Smooth muscle cell (in vitro differentiated cells): ENCODE measurements at regions not wholly inside any gene's neighbourhood (a gene's known extent, or its start where the extent isn't known, plus 50 kb on each side); places are given as distances from the start of the nearest gene placed in this dataset.

Experiments
- DNase-seq: peaks from one replicate; lab custom pipeline; 2025; ENCODE audit not compliant: unreplicated experiment; lab: John Stamatoyannopoulos, UW
- H2AFZ ChIP-seq: fragments of 200-600 bp; sonication (generic); 2 replicates; pipeline ENCODE4 v1.6.0; 2016; ENCODE audit warnings: antibody characterized with exemption, low read depth, mild to moderate bottlenecking
- H3F3A ChIP-seq: fragments of 200-600 bp; sonication (generic); 2 replicates; pipeline ENCODE4 v1.6.0; 2017; ENCODE audit warnings: antibody characterized with exemption, low read depth
- H3K27ac ChIP-seq: fragments of 200-600 bp; sonication (generic); 2 replicates; pipeline ENCODE4 v1.5.1; 2016; ENCODE audit warnings: low read depth, mild to moderate bottlenecking
- H3K27me3 ChIP-seq: fragments of 200-600 bp; sonication (generic); 2 replicates; pipeline ENCODE4 v1.6.1; 2016; ENCODE audit warnings: low read depth, mild to moderate bottlenecking
- H3K36me3 ChIP-seq: fragments of 200-600 bp; sonication (generic); 2 replicates; pipeline ENCODE4 v1.5.1; 2016; ENCODE audit warnings: low read depth
- H3K4me1 ChIP-seq: fragments of 200-600 bp; sonication (generic); 2 replicates; pipeline ENCODE4 v1.5.1; 2016; ENCODE audit warnings: low read depth
- H3K4me2 ChIP-seq: fragments of 200-600 bp; sonication (generic); 2 replicates; pipeline ENCODE4 v1.6.0; 2016; ENCODE audit warnings: mild to moderate bottlenecking
- H3K4me3 ChIP-seq: fragments of 200-600 bp; sonication (generic); 2 replicates; pipeline ENCODE4 v1.5.1; 2016; ENCODE audit warnings: mild to moderate bottlenecking
- H3K79me2 ChIP-seq: fragments of 200-600 bp; sonication (generic); 2 replicates; pipeline ENCODE4 v1.6.0; 2016; ENCODE audit warnings: low read depth, mild to moderate bottlenecking
- H3K9ac ChIP-seq: fragments of 200-600 bp; sonication (generic); 2 replicates; pipeline ENCODE4 v1.6.0; 2016; ENCODE audit warnings: low read depth
- H3K9me3 ChIP-seq: fragments of 200-600 bp; sonication (generic); replicated peaks from 2 replicates; pipeline ENCODE4 v1.5.1; 2016; ENCODE audit warnings: low read depth
- H4K20me1 ChIP-seq: fragments of 200-600 bp; sonication (generic); 2 replicates; pipeline ENCODE4 v1.6.0; 2016; ENCODE audit warnings: low read depth
- WGBS: methylation state at CpG from one replicate; pipeline ENCODE4 v1.1.7; 2016; ENCODE audit warnings: low lambda C conversion rate; 5-methylcytosine and 5-hydroxymethylcytosine counted together
- TF ChIP-seq, protein P1 (sequence below): fragments of 200-600 bp; sonication (generic); IDR thresholded peaks from 2 replicates; pipeline ENCODE4 v1.5.1; 2017; ENCODE audit warnings: borderline replicate concordance, mild to moderate bottlenecking, antibody characterized with exemption; ENCODE audit not compliant: insufficient read depth, poor library complexity, severe bottlenecking

GRCh38 chr4:101693842-101694398, 96.6 kb upstream of the BANK1 start:
- H3K27ac ChIP-seq, result no peak overlapping the region
- no peaks in the 10 kb centered on the region for H3K36me3 ChIP-seq
- H3K79me2 ChIP-seq, result no peaks in the 10 kb centered on the region
- WGBS, result 47% methylated on average over 6 of the region's 6 CpGs
- TF ChIP-seq, protein P1, sequence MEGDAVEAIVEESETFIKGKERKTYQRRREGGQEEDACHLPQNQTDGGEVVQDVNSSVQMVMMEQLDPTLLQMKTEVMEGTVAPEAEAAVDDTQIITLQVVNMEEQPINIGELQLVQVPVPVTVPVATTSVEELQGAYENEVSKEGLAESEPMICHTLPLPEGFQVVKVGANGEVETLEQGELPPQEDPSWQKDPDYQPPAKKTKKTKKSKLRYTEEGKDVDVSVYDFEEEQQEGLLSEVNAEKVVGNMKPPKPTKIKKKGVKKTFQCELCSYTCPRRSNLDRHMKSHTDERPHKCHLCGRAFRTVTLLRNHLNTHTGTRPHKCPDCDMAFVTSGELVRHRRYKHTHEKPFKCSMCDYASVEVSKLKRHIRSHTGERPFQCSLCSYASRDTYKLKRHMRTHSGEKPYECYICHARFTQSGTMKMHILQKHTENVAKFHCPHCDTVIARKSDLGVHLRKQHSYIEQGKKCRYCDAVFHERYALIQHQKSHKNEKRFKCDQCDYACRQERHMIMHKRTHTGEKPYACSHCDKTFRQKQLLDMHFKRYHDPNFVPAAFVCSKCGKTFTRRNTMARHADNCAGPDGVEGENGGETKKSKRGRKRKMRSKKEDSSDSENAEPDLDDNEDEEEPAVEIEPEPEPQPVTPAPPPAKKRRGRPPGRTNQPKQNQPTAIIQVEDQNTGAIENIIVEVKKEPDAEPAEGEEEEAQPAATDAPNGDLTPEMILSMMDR, result no peak
- no peak overlapping the region for H3K4me2 ChIP-seq
- no peak overlapping the region for H3K9ac ChIP-seq
- no peaks in the 10 kb centered on the region for H3K9me3 ChIP-seq
- no peaks in the 10 kb centered on the region for H3F3A ChIP-seq
- no peak for DNase-seq
- no peak overlapping the region for H3K4me3 ChIP-seq
- no peaks in the 10 kb centered on the region for H4K20me1 ChIP-seq
- no peaks in the 10 kb centered on the region for H3K4me1 ChIP-seq
- H2AFZ ChIP-seq, result peak overlapping the region; percentile 51
- no peaks in the 10 kb centered on the region for H3K27me3 ChIP-seq

GRCh38 chr4:101689220-101689619, 101.3 kb upstream of the BANK1 start:
- no peak overlapping the region for H3K27ac ChIP-seq
- H2AFZ ChIP-seq, result no peak overlapping the region
- WGBS, result 94% methylated on average over 1 of the region's 1 CpG
- H3K4me3 ChIP-seq, result no peak overlapping the region
- TF ChIP-seq, protein P1, result no peak
- no peak overlapping the region for H3K4me2 ChIP-seq
- no peaks in the 10 kb centered on the region for H3K9me3 ChIP-seq
- H3K27me3 ChIP-seq, result no peaks in the 10 kb centered on the region
- no peaks in the 10 kb centered on the region for H3K36me3 ChIP-seq
- H3K79me2 ChIP-seq, result no peaks in the 10 kb centered on the region
- no peak for DNase-seq
- no peak overlapping the region for H3K9ac ChIP-seq
- no peaks in the 10 kb centered on the region for H3K4me1 ChIP-seq
- H3F3A ChIP-seq, result no peaks in the 10 kb centered on the region
- no peaks in the 10 kb centered on the region for H4K20me1 ChIP-seq

DNA sequence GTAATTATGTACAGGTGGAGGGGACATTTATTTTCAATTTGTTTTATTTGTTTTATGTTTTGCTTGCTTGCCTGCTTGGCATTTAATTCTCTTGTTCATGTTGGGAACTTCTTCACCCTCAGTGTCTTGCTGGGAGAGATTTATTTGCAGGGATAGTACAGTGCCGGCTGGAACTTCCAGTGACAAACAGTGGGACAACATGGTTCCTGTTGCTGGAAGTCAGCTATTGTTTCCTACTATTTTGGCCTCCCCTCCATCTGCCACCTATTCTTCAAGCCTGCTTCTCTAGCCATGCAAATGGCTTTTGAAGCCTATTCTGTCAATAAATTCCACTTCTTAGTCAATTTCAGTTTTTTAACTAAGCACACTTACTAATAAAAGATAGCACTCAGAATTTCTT, 105.4 kb upstream of the BANK1 start:
- TF ChIP-seq, protein P1, result no peak
- H3K4me1 ChIP-seq, result no peaks in the 10 kb centered on the region
- H3K79me2 ChIP-seq, result no peaks in the 10 kb centered on the region
- H3K27me3 ChIP-seq, result no peaks in the 10 kb centered on the region
- H3F3A ChIP-seq, result no peaks in the 10 kb centered on the region
- no peaks in the 10 kb centered on the region for H3K9me3 ChIP-seq
- no peak overlapping the region for H2AFZ ChIP-seq
- WGBS, result 94% methylated on average over 1 of the region's 1 CpG
- no peak overlapping the region for H3K27ac ChIP-seq
- H3K9ac ChIP-seq, result no peak overlapping the region
- H3K4me2 ChIP-seq, result no peak overlapping the region
- H3K36me3 ChIP-seq, result no peaks in the 10 kb centered on the region
- no peak overlapping the region for H3K4me3 ChIP-seq
- H4K20me1 ChIP-seq, result no peaks in the 10 kb centered on the region
- no peak for DNase-seq

- no peak for DNase-seq
- Histone ChIP-seq H3K36me3 (no peaks in the 10 kb centered on the region), H3K9me3 (no peaks in the 10 kb centered on the region), H3K27me3 (no peaks in the 10 kb centered on the region), H3K9ac (no peak overlapping the region), H4K20me1 (no peaks in the 10 kb centered on the region), H3F3A (no peaks in the 10 kb centered on the region), H3K79me2 (no peaks in the 10 kb centered on the region), H3K4me1 (no peaks in the 10 kb centered on the region), H3K27ac (no peak overlapping the region), H3K4me2 (no peak overlapping the region), H2AFZ (no peak overlapping the region), H3K4me3 (no peak overlapping the region)
- 87% methylated on average over 3 of the region's 3 CpGs for WGBS
- TF ChIP-seq, protein P1, result no peak
These were observed 107.6 kb upstream of the BANK1 start for GRCh38 chr4:101682946-101683345.
